Liver (tissue), 3 donors: ENCODE measurements at regions not wholly inside any gene's neighbourhood (a gene's known extent, or its start where the extent isn't known, plus 50 kb on each side); places are given as distances from the start of the nearest gene placed in this dataset.

ENCODE experiments used
- EGR1 ChIP-seq, 2 donors: IDR thresholded peaks; 2 replicates each; pipeline ENCODE4 v1.6.1; 2016 to 2018; ENCODE audit warnings: antibody characterized with exemption in 2 of 2, low read depth in 2 of 2
- HNF4A ChIP-seq, 2 donors: conservative IDR thresholded peaks; 2 replicates each; pipeline ENCODE4 v1.6.1; 2016; ENCODE audit warnings: antibody characterized with exemption in 2 of 2, mild to moderate bottlenecking in 2 of 2
- JUND ChIP-seq, 2 donors: IDR thresholded peaks; 2 replicates each; pipeline ENCODE4 v1.6.1; 2016; ENCODE audit warnings: antibody characterized with exemption in 2 of 2
- NR2F2 ChIP-seq: IDR thresholded peaks from 2 replicates; pipeline ENCODE4 v1.6.1; 2016; ENCODE audit warnings: antibody characterized with exemption
- RAD21 ChIP-seq, 2 donors: IDR thresholded peaks; 2 replicates each; pipeline ENCODE4 v1.6.1; 2016; ENCODE audit warnings: antibody characterized with exemption in 2 of 2, mild to moderate bottlenecking in 2 of 2
- SP1 ChIP-seq: IDR thresholded peaks from 2 replicates; pipeline ENCODE4 v1.6.1; 2018; ENCODE audit warnings: antibody characterized with exemption, mild to moderate bottlenecking
- TAF1 ChIP-seq: conservative IDR thresholded peaks from 2 replicates; pipeline ENCODE4 v1.6.1; 2016; ENCODE audit warnings: antibody characterized with exemption, mild to moderate bottlenecking
- YY1 ChIP-seq: IDR thresholded peaks from 2 replicates; pipeline ENCODE4 v1.6.1; 2016; ENCODE audit warnings: antibody characterized with exemption, mild to moderate bottlenecking
- TF ChIP-seq, protein P1 (sequence below): fragments of 150-350 bp; IDR thresholded peaks from 2 replicates; pipeline ENCODE4 v1.5.1; 2017; ENCODE audit warnings: improper control_type of control experiment, low read depth, low read length; ENCODE audit not compliant: missing input control
- TF ChIP-seq, protein P2 (sequence below): IDR thresholded peaks from 2 replicates; pipeline ENCODE4 v1.6.1; 2016; ENCODE audit warnings: antibody characterized with exemption
- TF ChIP-seq, protein P3 (sequence below): IDR thresholded peaks from 2 replicates; pipeline ENCODE4 v1.6.1; 2016; ENCODE audit warnings: antibody characterized with exemption, mild to moderate bottlenecking
- TF ChIP-seq, protein P4 (sequence below): IDR thresholded peaks from 2 replicates; pipeline ENCODE4 v1.6.1; 2016; ENCODE audit warnings: antibody characterized with exemption
- TF ChIP-seq, protein P5 (sequence below): IDR thresholded peaks from 2 replicates; pipeline ENCODE4 v1.6.1; 2016; ENCODE audit warnings: antibody characterized with exemption
- donor health status: healthy.
- donor health status: healthy.

DNA sequence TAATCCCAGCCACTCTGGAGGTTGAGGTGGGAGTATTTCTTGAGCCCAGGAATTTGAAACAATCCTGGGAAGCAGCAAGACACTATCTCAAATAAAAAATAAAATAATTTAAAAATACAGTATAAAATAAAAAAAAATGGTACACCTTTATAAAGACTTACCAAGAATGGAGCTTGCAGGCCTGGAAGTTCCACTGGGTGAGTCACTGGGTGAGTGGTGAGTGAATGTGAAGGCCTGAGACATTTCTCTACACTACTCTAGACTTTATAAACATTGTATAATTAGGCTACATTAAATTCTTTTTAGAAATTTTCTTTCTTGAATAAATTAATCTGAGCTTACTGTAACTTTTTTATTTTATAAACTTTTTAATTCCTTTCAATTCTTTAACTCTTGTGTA is 609.1 kb upstream of the BCHE start:
- TF ChIP-seq, protein P1, sequence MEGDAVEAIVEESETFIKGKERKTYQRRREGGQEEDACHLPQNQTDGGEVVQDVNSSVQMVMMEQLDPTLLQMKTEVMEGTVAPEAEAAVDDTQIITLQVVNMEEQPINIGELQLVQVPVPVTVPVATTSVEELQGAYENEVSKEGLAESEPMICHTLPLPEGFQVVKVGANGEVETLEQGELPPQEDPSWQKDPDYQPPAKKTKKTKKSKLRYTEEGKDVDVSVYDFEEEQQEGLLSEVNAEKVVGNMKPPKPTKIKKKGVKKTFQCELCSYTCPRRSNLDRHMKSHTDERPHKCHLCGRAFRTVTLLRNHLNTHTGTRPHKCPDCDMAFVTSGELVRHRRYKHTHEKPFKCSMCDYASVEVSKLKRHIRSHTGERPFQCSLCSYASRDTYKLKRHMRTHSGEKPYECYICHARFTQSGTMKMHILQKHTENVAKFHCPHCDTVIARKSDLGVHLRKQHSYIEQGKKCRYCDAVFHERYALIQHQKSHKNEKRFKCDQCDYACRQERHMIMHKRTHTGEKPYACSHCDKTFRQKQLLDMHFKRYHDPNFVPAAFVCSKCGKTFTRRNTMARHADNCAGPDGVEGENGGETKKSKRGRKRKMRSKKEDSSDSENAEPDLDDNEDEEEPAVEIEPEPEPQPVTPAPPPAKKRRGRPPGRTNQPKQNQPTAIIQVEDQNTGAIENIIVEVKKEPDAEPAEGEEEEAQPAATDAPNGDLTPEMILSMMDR: no peak
- TF ChIP-seq, protein P2, sequence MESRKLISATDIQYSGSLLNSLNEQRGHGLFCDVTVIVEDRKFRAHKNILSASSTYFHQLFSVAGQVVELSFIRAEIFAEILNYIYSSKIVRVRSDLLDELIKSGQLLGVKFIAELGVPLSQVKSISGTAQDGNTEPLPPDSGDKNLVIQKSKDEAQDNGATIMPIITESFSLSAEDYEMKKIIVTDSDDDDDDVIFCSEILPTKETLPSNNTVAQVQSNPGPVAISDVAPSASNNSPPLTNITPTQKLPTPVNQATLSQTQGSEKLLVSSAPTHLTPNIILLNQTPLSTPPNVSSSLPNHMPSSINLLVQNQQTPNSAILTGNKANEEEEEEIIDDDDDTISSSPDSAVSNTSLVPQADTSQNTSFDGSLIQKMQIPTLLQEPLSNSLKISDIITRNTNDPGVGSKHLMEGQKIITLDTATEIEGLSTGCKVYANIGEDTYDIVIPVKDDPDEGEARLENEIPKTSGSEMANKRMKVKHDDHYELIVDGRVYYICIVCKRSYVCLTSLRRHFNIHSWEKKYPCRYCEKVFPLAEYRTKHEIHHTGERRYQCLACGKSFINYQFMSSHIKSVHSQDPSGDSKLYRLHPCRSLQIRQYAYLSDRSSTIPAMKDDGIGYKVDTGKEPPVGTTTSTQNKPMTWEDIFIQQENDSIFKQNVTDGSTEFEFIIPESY: no peak
- TF ChIP-seq JUND (IDR thresholded peaks at IDR 0.05): no peak
- TF ChIP-seq, protein P3, sequence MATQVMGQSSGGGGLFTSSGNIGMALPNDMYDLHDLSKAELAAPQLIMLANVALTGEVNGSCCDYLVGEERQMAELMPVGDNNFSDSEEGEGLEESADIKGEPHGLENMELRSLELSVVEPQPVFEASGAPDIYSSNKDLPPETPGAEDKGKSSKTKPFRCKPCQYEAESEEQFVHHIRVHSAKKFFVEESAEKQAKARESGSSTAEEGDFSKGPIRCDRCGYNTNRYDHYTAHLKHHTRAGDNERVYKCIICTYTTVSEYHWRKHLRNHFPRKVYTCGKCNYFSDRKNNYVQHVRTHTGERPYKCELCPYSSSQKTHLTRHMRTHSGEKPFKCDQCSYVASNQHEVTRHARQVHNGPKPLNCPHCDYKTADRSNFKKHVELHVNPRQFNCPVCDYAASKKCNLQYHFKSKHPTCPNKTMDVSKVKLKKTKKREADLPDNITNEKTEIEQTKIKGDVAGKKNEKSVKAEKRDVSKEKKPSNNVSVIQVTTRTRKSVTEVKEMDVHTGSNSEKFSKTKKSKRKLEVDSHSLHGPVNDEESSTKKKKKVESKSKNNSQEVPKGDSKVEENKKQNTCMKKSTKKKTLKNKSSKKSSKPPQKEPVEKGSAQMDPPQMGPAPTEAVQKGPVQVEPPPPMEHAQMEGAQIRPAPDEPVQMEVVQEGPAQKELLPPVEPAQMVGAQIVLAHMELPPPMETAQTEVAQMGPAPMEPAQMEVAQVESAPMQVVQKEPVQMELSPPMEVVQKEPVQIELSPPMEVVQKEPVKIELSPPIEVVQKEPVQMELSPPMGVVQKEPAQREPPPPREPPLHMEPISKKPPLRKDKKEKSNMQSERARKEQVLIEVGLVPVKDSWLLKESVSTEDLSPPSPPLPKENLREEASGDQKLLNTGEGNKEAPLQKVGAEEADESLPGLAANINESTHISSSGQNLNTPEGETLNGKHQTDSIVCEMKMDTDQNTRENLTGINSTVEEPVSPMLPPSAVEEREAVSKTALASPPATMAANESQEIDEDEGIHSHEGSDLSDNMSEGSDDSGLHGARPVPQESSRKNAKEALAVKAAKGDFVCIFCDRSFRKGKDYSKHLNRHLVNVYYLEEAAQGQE: no peak
- no peak for TF ChIP-seq SP1
- TF ChIP-seq, protein P4, sequence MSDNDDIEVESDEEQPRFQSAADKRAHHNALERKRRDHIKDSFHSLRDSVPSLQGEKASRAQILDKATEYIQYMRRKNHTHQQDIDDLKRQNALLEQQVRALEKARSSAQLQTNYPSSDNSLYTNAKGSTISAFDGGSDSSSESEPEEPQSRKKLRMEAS: no peak
- no peak for TF ChIP-seq EGR1 (IDR thresholded peaks at IDR 0.05; ENCODE audit: low read depth in 2 of 2)
- TF ChIP-seq TAF1: no peak
- no peak for TF ChIP-seq YY1
- TF ChIP-seq RAD21 (IDR thresholded peaks at IDR 0.05): no peak
- no peak for TF ChIP-seq NR2F2
- TF ChIP-seq, protein P5, sequence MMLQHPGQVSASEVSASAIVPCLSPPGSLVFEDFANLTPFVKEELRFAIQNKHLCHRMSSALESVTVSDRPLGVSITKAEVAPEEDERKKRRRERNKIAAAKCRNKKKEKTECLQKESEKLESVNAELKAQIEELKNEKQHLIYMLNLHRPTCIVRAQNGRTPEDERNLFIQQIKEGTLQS: no peak
- no peak for TF ChIP-seq HNF4A (conservative IDR thresholded peaks at IDR 0.05)
